ENCODE measurements at regions not wholly inside any gene's neighbourhood (a gene's known extent, or its start where the extent isn't known, plus 50 kb on each side); places are given as distances from the start of the nearest gene placed in this dataset.
"Not testable (repeated sequence)": the region's sequence is repeated elsewhere in the genome, so short reads cannot be mapped to it uniquely, and the experiment has no call there.

- TF ChIP-seq, protein P1, sequence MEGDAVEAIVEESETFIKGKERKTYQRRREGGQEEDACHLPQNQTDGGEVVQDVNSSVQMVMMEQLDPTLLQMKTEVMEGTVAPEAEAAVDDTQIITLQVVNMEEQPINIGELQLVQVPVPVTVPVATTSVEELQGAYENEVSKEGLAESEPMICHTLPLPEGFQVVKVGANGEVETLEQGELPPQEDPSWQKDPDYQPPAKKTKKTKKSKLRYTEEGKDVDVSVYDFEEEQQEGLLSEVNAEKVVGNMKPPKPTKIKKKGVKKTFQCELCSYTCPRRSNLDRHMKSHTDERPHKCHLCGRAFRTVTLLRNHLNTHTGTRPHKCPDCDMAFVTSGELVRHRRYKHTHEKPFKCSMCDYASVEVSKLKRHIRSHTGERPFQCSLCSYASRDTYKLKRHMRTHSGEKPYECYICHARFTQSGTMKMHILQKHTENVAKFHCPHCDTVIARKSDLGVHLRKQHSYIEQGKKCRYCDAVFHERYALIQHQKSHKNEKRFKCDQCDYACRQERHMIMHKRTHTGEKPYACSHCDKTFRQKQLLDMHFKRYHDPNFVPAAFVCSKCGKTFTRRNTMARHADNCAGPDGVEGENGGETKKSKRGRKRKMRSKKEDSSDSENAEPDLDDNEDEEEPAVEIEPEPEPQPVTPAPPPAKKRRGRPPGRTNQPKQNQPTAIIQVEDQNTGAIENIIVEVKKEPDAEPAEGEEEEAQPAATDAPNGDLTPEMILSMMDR (IDR thresholded peaks at IDR 0.05; ENCODE audit: low read depth, low read length, missing control alignments) = no peak
- H3K4me3 ChIP-seq (ENCODE audit: low read depth, low read length) = no peak overlapping the region
- DNase-seq (ENCODE audit: low read depth) = no peak
- in situ Hi-C loops (cut with HindIII; ENCODE audit: low sequenced_read_pairs) = no loop called here
Observed at GRCh38 chrX:13216139-13216538, 103.7 kb downstream of the ATXN3L start.

DNA sequence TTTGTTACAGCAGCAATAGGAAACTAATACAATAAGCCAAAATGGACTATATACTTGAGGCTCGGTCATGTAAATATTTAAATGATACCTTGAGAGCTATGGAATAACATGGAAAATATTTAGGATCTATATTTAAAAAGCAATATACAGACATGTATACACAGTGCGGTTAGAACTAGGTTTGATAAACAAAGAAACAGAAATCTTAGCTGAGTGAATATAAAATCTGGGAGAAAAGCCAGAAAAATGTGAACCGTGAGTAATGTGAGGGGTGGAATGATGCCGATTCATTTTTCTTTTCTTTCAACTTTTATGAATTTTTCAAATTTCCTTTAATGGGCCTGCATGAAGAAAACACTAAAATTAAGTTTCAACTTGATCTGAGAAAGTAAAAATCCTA, 104.1 kb downstream of the ATXN3L start:
- in situ Hi-C loops (cut with HindIII; ENCODE audit: low sequenced_read_pairs) = no loop called here
- no peak for DNase-seq (ENCODE audit: low read depth)
- TF ChIP-seq, protein P1 (IDR thresholded peaks at IDR 0.05; ENCODE audit: low read depth, low read length, missing control alignments) = no peak
- H3K4me3 ChIP-seq (ENCODE audit: low read depth, low read length) = no peak overlapping the region

DNA sequence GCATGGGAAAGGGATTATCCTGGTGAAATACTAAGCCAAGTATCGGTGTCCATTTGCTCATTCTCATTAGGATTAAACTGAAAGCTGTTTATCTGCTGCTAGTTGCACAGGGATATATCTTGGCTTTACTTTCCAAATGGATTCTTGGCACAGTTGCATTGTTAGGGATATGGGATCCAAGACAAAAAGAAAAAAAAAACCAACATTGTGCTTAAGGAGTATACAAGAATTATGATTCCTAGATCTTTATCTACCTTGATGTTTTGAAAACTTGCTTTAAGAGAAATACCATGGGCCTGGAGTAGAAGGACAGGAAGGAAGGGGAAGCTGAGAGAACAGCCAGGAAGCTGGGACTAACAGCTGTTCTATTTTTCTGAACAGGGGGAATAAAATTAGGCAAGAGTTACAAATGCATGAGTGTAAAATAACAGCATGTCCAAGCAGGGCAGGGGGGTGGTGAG, 107.6 kb downstream of the ATXN3L start:
- no peak overlapping the region for H3K4me3 ChIP-seq (ENCODE audit: low read depth, low read length)
- no peak for DNase-seq (ENCODE audit: low read depth)
- TF ChIP-seq, protein P1 (IDR thresholded peaks at IDR 0.05; ENCODE audit: low read depth, low read length, missing control alignments) = no peak
- in situ Hi-C loops (cut with HindIII; ENCODE audit: low sequenced_read_pairs) = no loop called here

DNA sequence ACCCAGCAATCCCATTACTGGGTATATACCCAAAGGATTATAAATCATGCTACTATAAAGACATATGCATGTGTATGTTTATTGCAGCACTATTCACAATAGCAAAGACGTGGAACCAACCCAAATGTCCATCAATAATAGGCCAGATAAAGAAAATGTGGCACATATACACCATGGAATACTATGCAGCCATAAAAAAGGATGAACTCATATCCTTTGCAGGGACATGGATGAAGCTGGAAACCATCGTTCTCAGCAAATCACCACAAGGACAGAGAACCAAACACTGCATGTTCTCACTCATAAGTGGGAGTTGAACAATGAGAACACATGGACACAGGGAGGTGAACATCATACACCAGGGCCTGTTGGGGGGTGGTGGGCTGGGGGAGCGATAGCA, 109.7 kb downstream of the ATXN3L start:
- DNase-seq (ENCODE audit: low read depth); in situ Hi-C loops (cut with HindIII; ENCODE audit: low sequenced_read_pairs); H3K4me3 ChIP-seq (ENCODE audit: low read depth, low read length): not testable (repeated sequence)

DNA sequence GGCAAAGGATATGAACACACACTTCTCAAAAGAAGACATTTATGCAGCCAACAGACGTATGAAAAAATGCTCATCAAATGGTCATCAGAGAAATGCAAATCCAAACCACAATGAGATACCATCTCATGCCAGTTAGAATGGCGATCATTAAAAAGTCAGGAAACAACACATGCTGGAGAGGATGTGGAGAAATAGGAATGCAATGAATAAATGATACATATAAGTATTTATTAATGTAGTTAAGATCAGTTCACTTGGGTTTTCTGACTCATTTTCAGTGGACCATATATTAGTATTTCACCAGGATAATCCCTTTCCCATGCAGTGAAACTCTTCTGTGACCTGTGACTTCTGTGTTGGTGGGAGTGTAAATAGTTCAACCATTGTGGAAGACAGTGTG, 110.1 kb downstream of the ATXN3L start:
- in situ Hi-C loops (cut with HindIII; ENCODE audit: low sequenced_read_pairs) = not testable (repeated sequence)

DNA sequence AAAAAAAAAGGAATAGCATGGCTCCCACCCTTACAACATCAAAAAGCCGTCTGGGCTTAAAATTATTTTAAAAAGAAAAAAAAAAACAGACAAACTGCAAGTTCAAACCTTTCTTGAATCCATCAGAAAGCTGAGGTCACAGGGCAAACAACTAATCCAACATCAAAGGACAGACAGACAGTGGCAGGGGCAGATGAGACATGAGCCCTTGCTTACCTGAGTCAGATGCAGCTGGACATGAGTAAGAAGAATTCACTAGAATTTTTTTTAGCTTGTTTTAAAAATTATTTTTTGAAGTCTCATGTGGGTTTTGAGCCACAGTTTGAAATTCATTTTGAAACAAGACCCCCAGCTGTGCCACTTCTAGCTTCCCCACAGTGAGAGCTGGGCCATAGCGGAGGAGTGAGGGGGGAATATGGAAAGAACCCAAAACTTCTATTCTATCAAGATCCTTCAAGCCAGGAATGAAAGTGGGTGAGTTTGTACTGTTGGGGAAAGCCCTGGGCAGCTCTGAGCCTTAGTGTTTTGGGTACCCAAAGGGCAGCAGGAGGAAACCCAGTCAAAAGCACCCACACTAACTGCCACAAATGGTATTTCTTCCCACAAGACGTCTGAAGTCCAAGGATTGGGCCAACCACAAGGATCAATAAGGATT, 111.4 kb downstream of the ATXN3L start:
- H3K4me3 ChIP-seq (ENCODE audit: low read depth, low read length) = no peak overlapping the region
- in situ Hi-C loops (cut with HindIII; ENCODE audit: low sequenced_read_pairs) = no loop called here
- TF ChIP-seq, protein P1 (IDR thresholded peaks at IDR 0.05; ENCODE audit: low read depth, low read length, missing control alignments) = no peak
- DNase-seq (ENCODE audit: low read depth) = no peak

More for the DNA sequence above, 110.1 kb downstream of the ATXN3L start:
- not testable (repeated sequence) for H3K4me3 ChIP-seq (ENCODE audit: low read depth, low read length); DNase-seq (ENCODE audit: low read depth)

DNA sequence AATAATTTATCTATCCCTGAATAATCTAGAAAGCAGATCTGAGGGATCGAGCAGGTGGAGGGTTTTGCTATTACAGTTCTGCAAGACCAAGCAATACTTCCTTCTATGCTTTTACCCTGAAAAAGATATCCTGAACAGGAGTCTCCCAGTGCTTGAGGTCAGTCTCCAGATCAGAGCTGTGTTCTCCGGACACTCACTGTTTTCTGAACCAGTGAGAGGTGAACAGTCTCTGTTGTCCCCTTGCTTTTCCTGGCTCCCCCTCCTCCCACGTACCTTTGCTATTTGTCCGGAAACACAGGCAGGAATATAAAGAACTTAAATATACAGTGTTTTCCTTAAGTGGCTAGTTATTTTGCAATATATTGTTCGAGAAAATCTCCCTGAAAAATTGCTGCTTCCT, 116.6 kb downstream of the ATXN3L start:
- in situ Hi-C loops (cut with HindIII; ENCODE audit: low sequenced_read_pairs) = no loop called here
- DNase-seq (ENCODE audit: low read depth) = no peak
- TF ChIP-seq, protein P1 (IDR thresholded peaks at IDR 0.05; ENCODE audit: low read depth, low read length, missing control alignments) = no peak
- no peak overlapping the region for H3K4me3 ChIP-seq (ENCODE audit: low read depth, low read length)
